ENCODE measurements at regions not wholly inside any gene's neighbourhood (a gene's known extent, or its start where the extent isn't known, plus 50 kb on each side); places are given as distances from the start of the nearest gene placed in this dataset.

- no peak for DNase-seq
Observed at GRCh38 chr2:82307511-82307910, 2003.0 kb upstream of the LRRTM1 start.

GRCh38 chr2:82301506-82301905 is 1997.0 kb upstream of the LRRTM1 start:
- no peak for DNase-seq

GRCh38 chr2:82289446-82289845 is 1984.9 kb upstream of the LRRTM1 start:
- no peak for DNase-seq

GRCh38 chr2:82283075-82283474 is 1978.5 kb upstream of the LRRTM1 start:
- DNase-seq = no peak

- DNase-seq = no peak
Observed at GRCh38 chr2:82282111-82282882, 1977.7 kb upstream of the LRRTM1 start.

GRCh38 chr2:82279367-82279766 is 1974.8 kb upstream of the LRRTM1 start:
- DNase-seq = no peak

GRCh38 chr2:82278416-82278815 is 1973.9 kb upstream of the LRRTM1 start:
- no peak for DNase-seq

GRCh38 chr2:82275599-82275998 is 1971.0 kb upstream of the LRRTM1 start:
- DNase-seq = no peak

GRCh38 chr2:82268446-82268845 is 1963.9 kb upstream of the LRRTM1 start:
- no peak for DNase-seq

- no peak for DNase-seq
Observed at GRCh38 chr2:82260521-82260920, 1956.0 kb upstream of the LRRTM1 start.

- DNase-seq = no peak
Observed at GRCh38 chr2:82259551-82259950, 1955.0 kb upstream of the LRRTM1 start.

- peak; percentile 13 for DNase-seq
Observed at GRCh38 chr2:82257796-82258555, 1953.4 kb upstream of the LRRTM1 start.

- peak; percentile 53 for DNase-seq
Observed at GRCh38 chr2:82256983-82257632, 1952.6 kb upstream of the LRRTM1 start.

- DNase-seq = no peak
Observed at GRCh38 chr2:82256288-82256687, 1951.7 kb upstream of the LRRTM1 start.

GRCh38 chr2:82254728-82255127 is 1950.2 kb upstream of the LRRTM1 start:
- DNase-seq = no peak

GRCh38 chr2:82246220-82246775 is 1941.7 kb upstream of the LRRTM1 start:
- no peak for DNase-seq

- no peak for DNase-seq
Observed at GRCh38 chr2:82239176-82239575, 1934.6 kb upstream of the LRRTM1 start.

- DNase-seq = no peak
Observed at GRCh38 chr2:82237994-82238662, 1933.6 kb upstream of the LRRTM1 start.

GRCh38 chr2:82234283-82234874 is 1929.8 kb upstream of the LRRTM1 start:
- DNase-seq = no peak

- DNase-seq = no peak
Observed at GRCh38 chr2:82233806-82234205, 1929.3 kb upstream of the LRRTM1 start.

GRCh38 chr2:82230406-82230805 is 1925.9 kb upstream of the LRRTM1 start:
- DNase-seq = no peak

- DNase-seq = no peak
Observed at GRCh38 chr2:82226441-82226840, 1921.9 kb upstream of the LRRTM1 start.

Measured in tongue (tissue), 1 donor.